PC-9 (cell line): ENCODE measurements at regions not wholly inside any gene's neighbourhood (a gene's known extent, or its start where the extent isn't known, plus 50 kb on each side); places are given as distances from the start of the nearest gene placed in this dataset.

ENCODE experiments used
- BruUV-seq: library from RNA; stranded (reverse); fragments of 400-500 nt; replicated peaks from 2 replicates; lab custom pipeline; 2021; lab: Mats Ljungman, UMichigan
- CTCF ChIA-PET: fragments of 300-600 bp; sonication (Branson Sonifier 250); formaldehyde crosslinking; loops from one replicate; lab custom pipeline; 2022; ENCODE audit warnings: antibody characterized with exemption; lab: Charles Lee
- POLR2A ChIA-PET: fragments of 300-600 bp; sonication (Branson Sonifier 250); formaldehyde crosslinking; loops from one replicate; lab custom pipeline; 2022; ENCODE audit warnings: antibody characterized with exemption; ENCODE audit not compliant: unreplicated experiment; lab: Charles Lee
- DNase-seq, 2 experiments: peaks; one replicate each; pipeline versions ENCODE4 v3.0.0 to v3.0.0-alpha.2; 2015 to 2022; ENCODE audit warnings: mixed read lengths in 1 of 2
- H2AFZ ChIP-seq: fragments of 200-600 bp; sonication (generic); 2 replicates; pipeline ENCODE4 v1.8.1; 2017; ENCODE audit warnings: antibody characterized with exemption
- H3F3A ChIP-seq: fragments of 200-600 bp; sonication (generic); 2 replicates; pipeline ENCODE4 v1.8.1; 2017; ENCODE audit warnings: antibody characterized with exemption, mild to moderate bottlenecking, low read depth; ENCODE audit not compliant: insufficient read depth
- H3K27ac ChIP-seq: fragments of 200-600 bp; sonication (generic); 2 replicates; pipeline ENCODE4 v1.6.1; 2016; ENCODE audit warnings: mixed run types
- H3K27me3 ChIP-seq: fragments of 200-600 bp; sonication (generic); 2 replicates; pipeline ENCODE4 v1.6.1; 2016; ENCODE audit warnings: low read depth, mixed run types; ENCODE audit not compliant: insufficient read depth
- H3K36me3 ChIP-seq: fragments of 200-600 bp; sonication (generic); 2 replicates; pipeline ENCODE4 v1.6.1; 2016; ENCODE audit warnings: low read depth, mixed run types
- H3K4me1 ChIP-seq: fragments of 200-600 bp; sonication (generic); replicated peaks from 2 replicates; pipeline ENCODE4 v1.6.1; 2016; ENCODE audit warnings: mixed run types; ENCODE audit not compliant: insufficient read depth
- H3K4me2 ChIP-seq: fragments of 200-600 bp; sonication (generic); 2 replicates; pipeline ENCODE4 v1.6.1; 2017; ENCODE audit warnings: mixed run types
- H3K4me3 ChIP-seq: fragments of 200-600 bp; sonication (generic); 2 replicates; pipeline ENCODE4 v1.6.1; 2016; ENCODE audit warnings: mixed run types
- H3K79me2 ChIP-seq: fragments of 200-600 bp; sonication (generic); 2 replicates; pipeline ENCODE4 v1.6.1; 2017; ENCODE audit warnings: low read depth, mixed run types
- H3K9me2 ChIP-seq: fragments of 200-600 bp; sonication (generic); 2 replicates; pipeline ENCODE4 v1.8.1; 2017; ENCODE audit warnings: mild to moderate bottlenecking; ENCODE audit not compliant: insufficient read depth
- H3K9me3 ChIP-seq: fragments of 200-600 bp; sonication (generic); 2 replicates; pipeline ENCODE4 v1.8.1; 2016; ENCODE audit warnings: low read depth; ENCODE audit not compliant: insufficient read depth
- H4K20me1 ChIP-seq: fragments of 200-600 bp; sonication (generic); 2 replicates; pipeline ENCODE4 v1.8.1; 2017; ENCODE audit not compliant: insufficient read depth
- EZH2 ChIP-seq: fragments of 200-600 bp; sonication (generic); IDR thresholded peaks from 2 replicates; pipeline ENCODE4 v1.8.0; 2017; ENCODE audit warnings: antibody characterized with exemption, low read depth
- intact Hi-C: fragments of 100-400 bp; cut with micrococcal nuclease; formaldehyde crosslinking; loops from one replicate; pipeline ENCODE4 v1.10.0; 2022; ENCODE audit not compliant: unreplicated experiment
- TF ChIP-seq, protein P1 (sequence below): fragments of 200-600 bp; sonication (generic); conservative IDR thresholded peaks from 2 replicates; pipeline ENCODE4 v1.6.1; 2017; ENCODE audit warnings: mixed run types, antibody characterized with exemption, mild to moderate bottlenecking, moderate library complexity

DNA sequence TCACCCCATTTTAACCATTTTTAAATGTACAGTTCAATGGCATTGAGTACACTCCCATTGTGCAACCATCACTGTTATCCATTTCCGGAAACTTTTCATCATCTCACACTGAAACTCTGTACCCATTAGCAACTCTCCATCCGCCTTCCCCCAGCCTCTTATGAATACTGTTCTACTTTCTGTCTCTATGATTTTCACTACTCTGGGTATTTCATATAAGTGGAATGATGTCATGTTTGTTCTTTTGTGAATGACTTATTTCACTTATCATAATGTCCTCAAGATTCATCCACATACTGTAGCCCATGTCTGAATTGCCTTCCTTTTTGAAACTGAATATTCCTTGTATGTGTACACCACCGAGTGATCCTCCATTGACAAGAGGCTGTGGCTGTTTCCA lies 92.9 kb upstream of the TOX2 start:
- no peaks in the 10 kb centered on the region for H3K9me2 ChIP-seq
- no peaks in the 10 kb centered on the region for H4K20me1 ChIP-seq
- no peak overlapping the region for H3K27ac ChIP-seq
- no peaks in the 10 kb centered on the region for H3K9me3 ChIP-seq
- H3K79me2 ChIP-seq = no peaks in the 10 kb centered on the region
- H3K4me1 ChIP-seq = no peaks in the 10 kb centered on the region
- ChIA-PET POLR2A (interaction anchor here (0.6 kb wide), 1 partner anchor 364 kb away, joined by 3 read pairs; no protein-coding TSS in a partner anchor), CTCF (no interaction called here)
- intact Hi-C loops = no loop called here
- no peaks in the 10 kb centered on the region for H3F3A ChIP-seq
- TF ChIP-seq, protein P1, sequence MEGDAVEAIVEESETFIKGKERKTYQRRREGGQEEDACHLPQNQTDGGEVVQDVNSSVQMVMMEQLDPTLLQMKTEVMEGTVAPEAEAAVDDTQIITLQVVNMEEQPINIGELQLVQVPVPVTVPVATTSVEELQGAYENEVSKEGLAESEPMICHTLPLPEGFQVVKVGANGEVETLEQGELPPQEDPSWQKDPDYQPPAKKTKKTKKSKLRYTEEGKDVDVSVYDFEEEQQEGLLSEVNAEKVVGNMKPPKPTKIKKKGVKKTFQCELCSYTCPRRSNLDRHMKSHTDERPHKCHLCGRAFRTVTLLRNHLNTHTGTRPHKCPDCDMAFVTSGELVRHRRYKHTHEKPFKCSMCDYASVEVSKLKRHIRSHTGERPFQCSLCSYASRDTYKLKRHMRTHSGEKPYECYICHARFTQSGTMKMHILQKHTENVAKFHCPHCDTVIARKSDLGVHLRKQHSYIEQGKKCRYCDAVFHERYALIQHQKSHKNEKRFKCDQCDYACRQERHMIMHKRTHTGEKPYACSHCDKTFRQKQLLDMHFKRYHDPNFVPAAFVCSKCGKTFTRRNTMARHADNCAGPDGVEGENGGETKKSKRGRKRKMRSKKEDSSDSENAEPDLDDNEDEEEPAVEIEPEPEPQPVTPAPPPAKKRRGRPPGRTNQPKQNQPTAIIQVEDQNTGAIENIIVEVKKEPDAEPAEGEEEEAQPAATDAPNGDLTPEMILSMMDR = no peak
- TF ChIP-seq EZH2 = no peak
- no peak overlapping the region for H3K4me2 ChIP-seq
- DNase-seq = no peak
- H3K36me3 ChIP-seq = no peaks in the 10 kb centered on the region
- BruUV-seq = no TSS peak
- H3K4me3 ChIP-seq = no peak overlapping the region
- no peak overlapping the region for H2AFZ ChIP-seq
- H3K27me3 ChIP-seq = no peaks in the 10 kb centered on the region

DNA sequence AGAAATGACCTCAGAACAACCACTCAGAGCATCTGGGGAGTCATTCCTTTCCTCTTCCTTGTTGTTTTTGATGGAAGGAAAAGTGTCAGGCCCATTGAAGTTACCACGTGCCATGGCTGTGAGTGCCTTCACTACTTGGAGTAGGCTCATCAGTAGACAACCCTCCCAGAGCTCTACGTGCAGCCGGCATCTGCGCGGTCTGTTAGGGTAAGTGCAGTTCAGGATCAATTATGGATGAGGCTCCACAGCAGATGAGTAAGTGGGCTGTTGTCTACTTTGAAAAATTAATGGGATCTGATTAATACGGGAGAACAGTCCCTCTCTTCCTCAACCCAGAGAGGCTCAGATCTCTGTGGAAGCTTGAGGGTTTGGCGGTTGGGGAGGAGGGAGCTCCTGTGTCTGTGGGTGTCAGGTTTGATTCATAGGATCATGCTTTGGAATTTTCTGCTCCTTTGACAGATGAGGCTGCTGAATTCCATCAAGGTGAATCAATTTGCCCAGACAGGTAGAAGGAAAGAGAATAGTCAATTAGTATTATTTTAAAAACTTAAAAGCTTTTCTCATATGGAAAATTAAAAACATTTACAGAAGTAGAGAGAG lies 93.8 kb upstream of the TOX2 start:
- DNase-seq = peak; percentile 23 to 50
- no peak overlapping the region for H2AFZ ChIP-seq
- TF ChIP-seq, protein P1 = no peak
- TF ChIP-seq EZH2 = no peak
- H4K20me1 ChIP-seq = no peaks in the 10 kb centered on the region
- POLR2A ChIA-PET = no interaction called here
- H3K79me2 ChIP-seq = no peaks in the 10 kb centered on the region
- no peaks in the 10 kb centered on the region for H3F3A ChIP-seq
- no peak overlapping the region for H3K4me3 ChIP-seq
- no peaks in the 10 kb centered on the region for H3K9me3 ChIP-seq
- CTCF ChIA-PET = interaction anchor here (0.5 to 0.6 kb wide), 2 partner anchors 56 to 255 kb away, joined by 3 to 5 read pairs; no protein-coding TSS in a partner anchor
- H3K36me3 ChIP-seq = no peaks in the 10 kb centered on the region
- no peak overlapping the region for H3K27ac ChIP-seq
- intact Hi-C loops = no loop called here
- H3K4me2 ChIP-seq = no peak overlapping the region
- H3K27me3 ChIP-seq = no peaks in the 10 kb centered on the region
- no TSS peak for BruUV-seq
- H3K9me2 ChIP-seq = no peaks in the 10 kb centered on the region
- no peaks in the 10 kb centered on the region for H3K4me1 ChIP-seq

DNA sequence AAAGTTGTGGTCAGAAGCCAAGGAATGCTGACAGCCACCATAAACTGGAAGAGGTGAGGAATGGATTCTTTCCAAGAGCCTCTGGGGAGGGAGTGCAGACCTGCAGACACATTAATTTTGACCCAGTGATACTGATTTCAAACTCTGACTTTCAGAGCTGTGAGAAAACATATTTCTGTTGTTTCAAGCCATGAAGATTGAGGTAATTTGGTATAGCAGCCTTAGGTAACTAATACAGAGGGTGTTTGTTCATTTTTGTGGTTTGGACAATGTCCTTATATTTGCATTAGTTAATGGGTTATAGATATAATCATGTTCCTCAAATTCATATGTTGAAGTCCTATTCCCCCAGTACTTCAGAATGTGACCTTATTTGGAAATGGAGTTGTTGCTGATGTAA lies 85.4 kb upstream of the GTSF1L start:
- POLR2A ChIA-PET = no interaction called here
- H3K36me3 ChIP-seq = no peaks in the 10 kb centered on the region
- CTCF ChIA-PET = no interaction called here
- H3K4me3 ChIP-seq = no peak overlapping the region
- peak in 1 of 2 experiments; percentile 42 for DNase-seq
- H3K27me3 ChIP-seq = no peaks in the 10 kb centered on the region
- H3K9me2 ChIP-seq = no peaks in the 10 kb centered on the region
- H3F3A ChIP-seq = no peaks in the 10 kb centered on the region
- no peak for TF ChIP-seq EZH2
- TF ChIP-seq, protein P1 = no peak
- intact Hi-C loops = no loop called here
- no TSS peak for BruUV-seq
- H3K27ac ChIP-seq = no peak overlapping the region
- no peaks in the 10 kb centered on the region for H4K20me1 ChIP-seq
- peaks cover 23% of the 10 kb centered on the region; the same call in 1 of the 2 replicates for H3K9me3 ChIP-seq
- H2AFZ ChIP-seq = no peak overlapping the region
- H3K4me2 ChIP-seq = no peak overlapping the region
- no peaks in the 10 kb centered on the region for H3K79me2 ChIP-seq
- H3K4me1 ChIP-seq = no peaks in the 10 kb centered on the region
